Non-pigmented ciliary epithelial cell (primary cell): ENCODE measurements at regions not wholly inside any gene's neighbourhood (a gene's known extent, or its start where the extent isn't known, plus 50 kb on each side); places are given as distances from the start of the nearest gene placed in this dataset.
"Not testable (repeated sequence)": the region's sequence is repeated elsewhere in the genome, so short reads cannot be mapped to it uniquely, and the experiment has no call there.

Experiments used
- DNase-seq: peaks from one replicate; pipeline ENCODE4 v3.0.0-alpha.2; 2010; ENCODE audit warnings: low read depth

- no peak for DNase-seq
These were observed 90.1 kb upstream of the NEDD4L start for GRCh38 chr18:57953883-57954282.

- no peak for DNase-seq
These were observed 91.8 kb upstream of the NEDD4L start for GRCh38 chr18:57951999-57952774.

GRCh38 chr18:57951117-57951796, 92.8 kb upstream of the NEDD4L start:
- no peak for DNase-seq

- no peak for DNase-seq
These were observed 93.5 kb upstream of the NEDD4L start for GRCh38 chr18:57950542-57950941.

- DNase-seq, result not testable (repeated sequence)
These were observed 94.7 kb upstream of the NEDD4L start for GRCh38 chr18:57949335-57949734.

GRCh38 chr18:57947117-57947516, 96.9 kb upstream of the NEDD4L start:
- no peak for DNase-seq

- DNase-seq, result peak; percentile 28
These were observed 100.3 kb upstream of the NEDD4L start for GRCh38 chr18:57943723-57944122.

GRCh38 chr18:57942493-57942892, 101.5 kb upstream of the NEDD4L start:
- DNase-seq, result no peak

- DNase-seq, result no peak
These were observed 102.1 kb upstream of the NEDD4L start for GRCh38 chr18:57941841-57942489.

- no peak for DNase-seq
These were observed 103.8 kb upstream of the NEDD4L start for GRCh38 chr18:57940166-57940660.

- not testable (repeated sequence) for DNase-seq
These were observed 109.7 kb upstream of the NEDD4L start for GRCh38 chr18:57934375-57934774.

GRCh38 chr18:57931038-57931437, 113.0 kb upstream of the NEDD4L start:
- DNase-seq, result no peak

- no peak for DNase-seq
These were observed 113.5 kb upstream of the NEDD4L start for GRCh38 chr18:57930476-57930875.

- no peak for DNase-seq
These were observed 114.1 kb upstream of the NEDD4L start for GRCh38 chr18:57929922-57930321.

- no peak for DNase-seq
These were observed 115.6 kb upstream of the NEDD4L start for GRCh38 chr18:57928466-57928865.

- no peak for DNase-seq
These were observed 116.5 kb upstream of the NEDD4L start for GRCh38 chr18:57927511-57927910.

- DNase-seq, result no peak
These were observed 118.3 kb upstream of the NEDD4L start for GRCh38 chr18:57925706-57926105.

GRCh38 chr18:57923611-57924010, 120.4 kb upstream of the NEDD4L start:
- DNase-seq, result no peak

- DNase-seq, result no peak
These were observed 119.8 kb upstream of the ATP8B1 start for GRCh38 chr18:57922885-57923284.

- DNase-seq, result no peak
These were observed 118.6 kb upstream of the ATP8B1 start for GRCh38 chr18:57921708-57922107.

- DNase-seq, result no peak
These were observed 116.9 kb upstream of the ATP8B1 start for GRCh38 chr18:57920036-57920435.

GRCh38 chr18:57918601-57919000, 115.5 kb upstream of the ATP8B1 start:
- DNase-seq, result no peak

GRCh38 chr18:57916684-57917083, 113.6 kb upstream of the ATP8B1 start:
- DNase-seq, result no peak
